ENCODE measurements at regions not wholly inside any gene's neighbourhood (a gene's known extent, or its start where the extent isn't known, plus 50 kb on each side); places are given as distances from the start of the nearest gene placed in this dataset.

DNA sequence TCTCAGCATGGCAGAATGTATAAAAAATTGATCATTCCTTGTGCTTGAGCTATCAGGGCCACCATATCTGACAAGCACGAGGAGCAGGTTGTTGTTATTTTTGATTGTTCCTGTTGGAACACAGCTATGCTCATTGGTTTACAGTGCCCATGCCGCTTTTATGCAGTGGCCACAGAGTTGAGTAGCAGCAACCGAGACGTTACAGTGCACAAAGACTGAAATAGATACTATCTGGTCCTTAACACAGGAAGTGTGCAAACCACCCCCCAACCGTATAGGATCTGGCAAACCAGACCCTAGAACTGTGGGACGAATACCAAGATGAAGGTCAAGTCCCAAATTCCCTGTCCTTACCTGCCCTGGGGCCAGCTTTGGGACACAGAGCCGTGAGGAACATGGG lies 216.6 kb downstream of the KLF6 start:
- no peak for TF ChIP-seq POLR2A (IDR thresholded peaks at IDR 0.05; ENCODE audit: low read depth, low read length)
- TF ChIP-seq TAF1 (IDR thresholded peaks at IDR 0.05; ENCODE audit: borderline replicate concordance, low read depth, low read length), result no peak

Measured in GM12892 (cell line).